GM04503 (cell line): ENCODE measurements at regions not wholly inside any gene's neighbourhood (a gene's known extent, or its start where the extent isn't known, plus 50 kb on each side); places are given as distances from the start of the nearest gene placed in this dataset.
A peak's percentile ranks its signal among the peaks of the same experiment; 100 is the strongest.
"Not testable (repeated sequence)": the region's sequence is repeated elsewhere in the genome, so short reads cannot be mapped to it uniquely, and the experiment has no call there.

Source experiments
- DNase-seq: peaks from one replicate; pipeline ENCODE4 v3.0.0-alpha.2; 2012; ENCODE audit warnings: low read depth

GRCh38 chr3:23103764-23104163 lies 99.4 kb upstream of the UBE2E2 start:
- DNase-seq = no peak

DNA sequence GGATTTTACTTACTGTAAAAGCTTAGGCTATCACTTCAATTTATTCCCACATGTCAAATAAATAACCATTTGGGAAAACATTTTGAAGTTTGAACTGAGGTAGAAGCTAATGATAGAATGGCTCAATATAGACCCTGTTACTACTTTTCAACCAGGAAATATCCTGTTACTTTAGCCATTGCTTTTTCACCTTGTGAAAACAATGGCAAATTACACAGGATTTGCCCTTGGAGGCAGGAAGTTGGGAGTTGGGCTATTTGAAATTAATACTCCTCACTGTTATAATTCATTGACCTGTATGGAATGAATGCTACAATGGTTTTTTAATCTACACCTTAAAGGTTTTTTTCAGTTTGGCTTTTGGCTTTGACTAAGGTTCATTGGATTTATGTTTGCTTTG lies 98.1 kb upstream of the UBE2E2 start:
- no peak for DNase-seq

DNA sequence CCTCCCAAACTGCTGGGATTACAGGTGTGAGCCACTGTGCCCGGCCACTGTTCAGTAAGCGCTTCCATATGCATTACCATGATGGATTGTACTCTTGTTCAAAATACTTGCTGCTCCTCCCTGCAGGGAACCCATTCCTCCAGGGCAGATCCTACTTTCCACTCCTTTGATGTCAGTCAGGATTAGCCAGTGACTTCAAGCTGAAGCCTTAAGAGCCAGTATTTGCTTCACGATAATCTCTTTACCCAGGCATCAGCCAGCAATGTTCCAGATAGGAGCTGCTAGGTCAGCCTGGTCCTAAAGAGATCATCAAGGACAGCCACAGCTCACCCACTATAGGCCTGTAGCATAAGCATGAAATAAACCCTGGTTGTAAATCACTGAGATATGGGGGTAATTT lies 96.5 kb upstream of the UBE2E2 start:
- no peak for DNase-seq

DNA sequence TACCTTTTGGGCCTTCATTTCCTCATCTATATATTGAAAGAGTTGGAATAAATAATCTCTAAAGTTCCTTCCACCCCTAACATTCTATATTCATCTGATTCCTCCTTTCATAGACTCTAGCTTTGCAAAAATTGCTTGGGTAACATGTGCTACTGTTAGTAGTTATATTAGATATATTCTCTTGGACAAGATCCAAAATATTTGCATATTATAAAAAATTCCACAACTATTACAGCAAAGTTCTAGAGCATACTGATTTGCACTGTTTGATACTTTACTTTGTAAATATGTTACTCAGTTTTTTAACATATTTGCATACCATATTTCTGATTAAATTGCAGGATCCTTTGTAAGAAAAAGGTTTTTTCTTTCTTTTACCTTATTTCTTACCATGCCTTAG lies 95.9 kb upstream of the UBE2E2 start:
- DNase-seq = no peak

DNA sequence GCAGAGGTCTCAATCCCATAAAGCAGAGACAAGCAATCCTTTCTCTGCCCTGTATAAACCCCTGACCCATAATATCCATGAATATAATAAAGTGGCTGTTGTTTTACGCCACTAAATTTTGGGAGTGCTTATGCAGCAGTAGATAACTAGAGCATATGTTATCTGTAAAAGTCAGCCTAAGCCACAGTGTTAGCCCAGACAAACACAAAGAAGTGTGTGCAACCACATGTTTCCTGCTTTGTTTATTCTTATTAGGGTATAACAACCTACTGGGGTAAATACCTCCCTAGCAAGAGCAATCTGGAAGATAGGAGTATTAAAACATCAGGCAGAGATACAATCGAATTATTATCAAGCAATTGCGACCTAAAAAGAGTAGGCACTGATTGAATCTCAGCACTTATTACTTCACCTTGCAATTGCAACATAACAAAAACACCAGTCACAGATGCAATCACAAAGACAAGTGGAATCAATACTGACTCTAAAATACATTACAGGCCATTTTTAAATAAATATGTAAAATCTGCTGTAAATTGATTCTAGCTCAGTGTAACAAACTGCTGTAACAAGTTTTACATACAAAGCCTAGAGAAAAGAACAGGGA lies 94.6 kb upstream of the UBE2E2 start:
- DNase-seq = no peak

GRCh38 chr3:23111286-23111685 lies 91.8 kb upstream of the UBE2E2 start:
- no peak for DNase-seq

DNA sequence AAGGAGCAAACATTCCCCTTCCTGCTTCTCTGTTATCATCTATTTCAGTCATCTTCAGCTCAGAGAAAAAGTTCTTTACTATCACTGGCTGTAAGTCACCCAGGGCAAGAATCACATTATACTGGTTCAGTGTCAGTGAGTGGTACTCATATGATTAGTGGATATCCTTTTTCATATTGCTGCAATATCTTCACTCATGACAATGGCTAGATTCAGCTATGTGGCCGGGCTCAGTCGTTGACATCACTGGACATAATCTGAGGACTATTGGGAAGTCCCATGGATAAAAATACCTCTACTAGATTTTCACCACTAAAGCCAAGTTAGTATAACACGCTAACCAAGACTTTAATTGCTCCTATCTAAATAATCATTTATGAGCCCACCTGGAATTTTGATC lies 91.3 kb upstream of the UBE2E2 start:
- DNase-seq = no peak

GRCh38 chr3:23112491-23112890 lies 90.6 kb upstream of the UBE2E2 start:
- no peak for DNase-seq

- no peak for DNase-seq
These were observed 89.5 kb upstream of the UBE2E2 start for GRCh38 chr3:23113455-23114171.

- no peak for DNase-seq
These were observed 88.7 kb upstream of the UBE2E2 start for GRCh38 chr3:23114432-23114831.

- DNase-seq = no peak
These were observed 87.8 kb upstream of the UBE2E2 start for GRCh38 chr3:23115171-23115877.

GRCh38 chr3:23116081-23116837 lies 86.9 kb upstream of the UBE2E2 start:
- DNase-seq = no peak

- DNase-seq = no peak
These were observed 85.3 kb upstream of the UBE2E2 start for GRCh38 chr3:23117856-23118255.

- DNase-seq = no peak
These were observed 75.9 kb upstream of the UBE2E2 start for GRCh38 chr3:23127196-23127595.

GRCh38 chr3:23128655-23129054 lies 74.5 kb upstream of the UBE2E2 start:
- DNase-seq = no peak

GRCh38 chr3:23129117-23129516 lies 74.0 kb upstream of the UBE2E2 start:
- no peak for DNase-seq

GRCh38 chr3:23129817-23130216 lies 73.3 kb upstream of the UBE2E2 start:
- peak; percentile 16 for DNase-seq

DNA sequence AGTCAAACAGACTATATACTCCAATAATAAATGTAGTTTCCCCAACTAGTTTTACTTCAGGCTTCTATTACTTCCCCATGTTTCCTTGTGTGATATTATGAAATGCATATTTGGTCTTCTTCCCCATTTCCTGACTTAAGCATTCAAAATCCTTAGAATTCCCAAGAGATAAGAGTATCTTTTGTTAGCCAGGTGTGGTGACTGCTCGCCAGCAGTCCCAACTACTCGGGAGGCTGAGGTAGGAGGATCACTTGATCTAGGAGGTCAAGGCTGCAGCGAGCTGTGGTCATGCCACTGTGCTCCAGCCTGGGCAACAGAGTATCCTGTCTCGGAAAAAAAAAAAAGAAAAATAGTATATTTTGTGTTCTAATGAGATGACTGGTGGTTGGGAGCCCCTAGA lies 72.7 kb upstream of the UBE2E2 start:
- no peak for DNase-seq

DNA sequence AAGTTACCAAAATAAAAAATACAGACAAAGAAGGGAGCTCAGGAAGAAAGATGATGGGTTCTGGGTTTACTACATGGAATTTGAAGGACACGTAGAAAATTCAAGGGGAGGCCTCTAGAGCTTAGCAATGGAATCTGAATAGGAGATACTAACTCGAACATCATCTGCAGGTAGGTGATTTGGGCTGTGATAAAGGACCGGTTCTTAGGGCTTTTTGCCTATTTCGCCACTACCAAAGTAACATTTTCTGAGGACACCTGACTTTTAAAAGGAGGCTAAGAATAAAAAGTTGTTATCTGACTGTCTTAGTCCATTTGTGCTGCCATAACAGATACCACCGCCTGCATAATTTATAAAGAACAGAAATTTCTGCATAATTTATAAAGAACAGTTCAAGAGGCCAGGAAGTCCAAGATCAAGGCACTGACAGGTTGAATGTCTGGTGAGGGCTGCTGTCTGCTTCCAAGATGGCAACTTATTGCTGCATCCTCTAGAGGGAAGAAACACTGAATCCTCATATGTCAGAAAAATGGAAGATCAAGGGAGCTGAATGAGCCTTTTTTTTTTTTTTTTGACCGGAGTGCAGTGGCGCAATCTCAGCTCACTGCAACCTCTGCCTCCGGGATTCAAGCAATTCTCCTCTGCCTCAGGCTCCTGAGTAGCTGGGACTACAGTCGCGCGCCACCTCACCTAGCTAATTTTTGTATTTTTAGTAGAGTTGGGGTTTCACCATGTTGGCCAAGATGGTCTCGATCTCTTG lies 67.9 kb upstream of the UBE2E2 start:
- DNase-seq = no peak

- no peak for DNase-seq
These were observed 67.1 kb upstream of the UBE2E2 start for GRCh38 chr3:23136054-23136453.

DNA sequence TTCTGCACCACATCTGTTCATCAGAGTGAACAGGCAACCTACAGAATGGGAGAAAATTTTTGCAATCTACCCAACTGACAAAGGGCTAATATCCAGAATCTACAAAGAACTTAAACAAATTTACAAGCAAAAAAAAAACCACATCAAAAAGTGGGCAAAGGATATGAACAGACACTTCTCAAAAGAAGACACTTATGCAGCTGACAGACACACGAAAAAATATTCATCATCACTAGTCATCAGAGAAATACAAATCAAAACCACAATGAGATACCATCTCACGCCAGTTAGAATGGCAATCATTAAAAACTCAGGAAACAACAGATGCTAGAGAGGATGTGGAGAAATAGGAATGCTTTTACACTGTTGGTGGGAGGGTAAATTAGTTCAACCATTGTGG lies 59.1 kb upstream of the UBE2E2 start:
- not testable (repeated sequence) for DNase-seq

DNA sequence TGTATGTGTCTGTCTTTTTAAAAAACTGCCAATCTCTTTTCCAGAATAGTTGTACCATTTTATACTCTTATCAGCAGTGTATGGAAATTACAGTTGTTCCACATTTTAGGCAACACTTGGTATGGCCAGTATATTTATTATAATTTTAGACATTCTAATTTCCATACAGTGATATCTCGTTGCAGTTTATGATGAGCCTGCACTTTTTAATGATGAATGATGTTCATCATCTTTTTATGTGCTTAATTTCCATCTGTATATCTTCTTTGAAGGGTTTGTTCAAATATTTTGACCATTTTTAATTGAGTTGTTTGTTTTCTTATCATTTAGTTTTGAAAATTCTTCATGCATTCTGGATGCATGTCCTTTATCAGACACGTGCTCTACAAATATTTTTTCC lies 57.0 kb upstream of the UBE2E2 start:
- no peak for DNase-seq
